Lung microvascular endothelial cell (primary cell): ENCODE measurements at regions not wholly inside any gene's neighbourhood (a gene's known extent, or its start where the extent isn't known, plus 50 kb on each side); places are given as distances from the start of the nearest gene placed in this dataset.

Experiments used
- DNase-seq, 2 donors: peaks; one replicate each; pipeline versions ENCODE4 v3.0.0 to v3.0.0-alpha.2; 2010; ENCODE audit warnings: low read depth in 2 of 2

- DNase-seq, result no peak
Measured at GRCh38 chr15:81987628-81988027, 58.2 kb downstream of the MEX3B start.

GRCh38 chr15:81983497-81983896 is 62.3 kb downstream of the MEX3B start:
- DNase-seq, result no peak

GRCh38 chr15:81982808-81983207 is 63.0 kb downstream of the MEX3B start:
- DNase-seq, result no peak

GRCh38 chr15:81981908-81982307 is 63.9 kb downstream of the MEX3B start:
- DNase-seq, result no peak

- no peak for DNase-seq
Measured at GRCh38 chr15:81977464-81977863, 68.4 kb downstream of the MEX3B start.

- no peak for DNase-seq
Measured at GRCh38 chr15:81968691-81969090, 77.1 kb downstream of the MEX3B start.

GRCh38 chr15:81966631-81967030 is 79.2 kb downstream of the MEX3B start:
- no peak for DNase-seq

GRCh38 chr15:81962482-81962881 is 83.3 kb downstream of the MEX3B start:
- no peak for DNase-seq

- no peak for DNase-seq
Measured at GRCh38 chr15:81959196-81959595, 86.6 kb downstream of the MEX3B start.

GRCh38 chr15:81957698-81958097 is 88.1 kb downstream of the MEX3B start:
- no peak for DNase-seq

- DNase-seq, result no peak
Measured at GRCh38 chr15:81955382-81956062, 90.3 kb downstream of the MEX3B start.

GRCh38 chr15:81954158-81954783 is 91.5 kb downstream of the MEX3B start:
- no peak for DNase-seq

GRCh38 chr15:81950841-81951414 is 94.9 kb downstream of the MEX3B start:
- DNase-seq, result no peak

- DNase-seq, result no peak
Measured at GRCh38 chr15:81948751-81949150, 97.1 kb downstream of the MEX3B start.

- no peak for DNase-seq
Measured at GRCh38 chr15:81948222-81948621, 97.6 kb downstream of the MEX3B start.

- DNase-seq, result no peak
Measured at GRCh38 chr15:81947548-81947947, 98.3 kb downstream of the MEX3B start.

- DNase-seq, result no peak
Measured at GRCh38 chr15:81945014-81945615, 100.7 kb downstream of the MEX3B start.

- DNase-seq, result no peak
Measured at GRCh38 chr15:81942655-81943195, 103.1 kb downstream of the MEX3B start.

GRCh38 chr15:81942157-81942556 is 103.7 kb downstream of the MEX3B start:
- DNase-seq, result no peak

- DNase-seq, result no peak
Measured at GRCh38 chr15:81941479-81941878, 104.3 kb downstream of the MEX3B start.

- DNase-seq, result no peak
Measured at GRCh38 chr15:81940467-81941451, 105.1 kb downstream of the MEX3B start.
